ENCODE measurements at regions not wholly inside any gene's neighbourhood (a gene's known extent, or its start where the extent isn't known, plus 50 kb on each side); places are given as distances from the start of the nearest gene placed in this dataset.

DNA sequence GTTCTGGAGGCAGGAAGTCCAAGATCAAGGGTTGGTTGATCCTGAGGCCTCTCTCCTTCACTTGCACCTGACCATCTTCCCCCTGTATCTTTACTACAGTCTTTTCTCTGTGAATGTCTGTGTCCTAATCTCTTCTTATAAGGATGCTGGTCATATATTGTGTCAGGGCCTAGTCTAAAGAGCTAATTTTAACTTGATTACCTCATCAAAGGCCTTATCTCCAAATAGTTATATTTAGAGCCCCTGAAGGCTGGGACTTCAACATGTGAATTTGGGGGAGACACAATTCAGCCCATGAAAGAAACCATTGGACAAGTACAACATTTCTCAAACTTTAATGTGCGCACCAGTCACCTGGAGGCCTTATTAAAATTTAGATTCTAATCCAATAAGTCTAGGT, 62.8 kb upstream of the DYNLT3 start:
- TF ChIP-seq EZH2phosphoT487 (IDR thresholded peaks at IDR 0.05; ENCODE audit: insufficient read depth, low read depth), result no peak
- no peak for TF ChIP-seq EZH2 (IDR thresholded peaks at IDR 0.05; ENCODE audit: insufficient read depth, poor library complexity, severe bottlenecking)

Data from GM23248 (cell line).